ENCODE measurements at regions not wholly inside any gene's neighbourhood (a gene's known extent, or its start where the extent isn't known, plus 50 kb on each side); places are given as distances from the start of the nearest gene placed in this dataset.

DNA sequence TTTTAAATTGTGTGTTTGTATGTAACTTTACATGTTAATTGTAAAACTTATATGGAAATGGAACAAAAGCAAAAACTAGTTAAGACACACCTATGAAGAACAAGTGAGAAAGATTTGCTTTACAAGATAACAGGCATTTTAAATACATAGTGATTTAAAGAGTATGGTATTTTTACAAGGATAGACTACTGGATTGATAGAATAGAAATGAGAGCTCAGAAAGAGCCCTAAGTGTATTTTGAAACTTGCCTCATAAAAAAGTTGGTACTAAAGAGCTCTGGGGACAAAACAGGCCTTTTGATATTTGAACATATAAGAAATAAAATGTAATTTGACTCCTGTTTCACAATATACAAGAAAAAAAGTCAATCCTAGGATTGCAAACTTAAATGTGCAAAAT, 928.4 kb downstream of the REEP3 start:
- TF ChIP-seq, protein P1, sequence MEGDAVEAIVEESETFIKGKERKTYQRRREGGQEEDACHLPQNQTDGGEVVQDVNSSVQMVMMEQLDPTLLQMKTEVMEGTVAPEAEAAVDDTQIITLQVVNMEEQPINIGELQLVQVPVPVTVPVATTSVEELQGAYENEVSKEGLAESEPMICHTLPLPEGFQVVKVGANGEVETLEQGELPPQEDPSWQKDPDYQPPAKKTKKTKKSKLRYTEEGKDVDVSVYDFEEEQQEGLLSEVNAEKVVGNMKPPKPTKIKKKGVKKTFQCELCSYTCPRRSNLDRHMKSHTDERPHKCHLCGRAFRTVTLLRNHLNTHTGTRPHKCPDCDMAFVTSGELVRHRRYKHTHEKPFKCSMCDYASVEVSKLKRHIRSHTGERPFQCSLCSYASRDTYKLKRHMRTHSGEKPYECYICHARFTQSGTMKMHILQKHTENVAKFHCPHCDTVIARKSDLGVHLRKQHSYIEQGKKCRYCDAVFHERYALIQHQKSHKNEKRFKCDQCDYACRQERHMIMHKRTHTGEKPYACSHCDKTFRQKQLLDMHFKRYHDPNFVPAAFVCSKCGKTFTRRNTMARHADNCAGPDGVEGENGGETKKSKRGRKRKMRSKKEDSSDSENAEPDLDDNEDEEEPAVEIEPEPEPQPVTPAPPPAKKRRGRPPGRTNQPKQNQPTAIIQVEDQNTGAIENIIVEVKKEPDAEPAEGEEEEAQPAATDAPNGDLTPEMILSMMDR (IDR thresholded peaks at IDR 0.05), result no peak
- H3K4me1 Mint-ChIP-seq, result peaks cover 3% of the 10 kb centered on the region
- H3K4me3 Mint-ChIP-seq, result no peak overlapping the region
- no peak for DNase-seq
- no peaks in the 10 kb centered on the region for H3K36me3 Mint-ChIP-seq (ENCODE audit: low read depth)
- no peaks in the 10 kb centered on the region for H3K27me3 Mint-ChIP-seq (ENCODE audit: low read depth, poor library complexity)
- H3K9me3 Mint-ChIP-seq, result peaks cover 14% of the 10 kb centered on the region
- H3K27ac Mint-ChIP-seq, result no peak overlapping the region

DNA sequence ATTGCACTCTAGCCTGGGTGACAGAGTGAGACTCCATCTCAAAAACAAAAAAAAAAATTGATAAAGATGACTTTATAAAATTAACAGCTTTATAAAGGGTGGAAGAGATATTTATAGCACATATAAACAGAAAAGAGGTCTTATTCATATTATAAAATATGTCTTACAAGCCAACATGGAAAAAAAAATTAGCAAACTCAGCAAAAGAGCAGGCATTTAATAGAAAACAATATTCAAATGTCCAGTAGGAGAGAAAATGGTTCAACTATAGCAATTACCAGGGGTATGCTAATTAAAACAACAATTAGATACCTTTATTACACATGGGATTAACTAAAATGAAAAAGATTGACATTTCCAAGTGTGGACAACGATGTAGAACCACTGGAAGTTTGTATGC, 929.1 kb downstream of the REEP3 start:
- Mint-ChIP-seq H3K36me3 (ENCODE audit: low read depth) (no peaks in the 10 kb centered on the region), H3K27me3 (ENCODE audit: low read depth, poor library complexity) (no peaks in the 10 kb centered on the region), H3K27ac (peak overlapping the region; percentile 66), H3K9me3 (peaks cover 14% of the 10 kb centered on the region), H3K4me1 (no peaks in the 10 kb centered on the region), H3K4me3 (no peak overlapping the region)
- TF ChIP-seq, protein P1 (IDR thresholded peaks at IDR 0.05), result no peak
- DNase-seq, result no peak

DNA sequence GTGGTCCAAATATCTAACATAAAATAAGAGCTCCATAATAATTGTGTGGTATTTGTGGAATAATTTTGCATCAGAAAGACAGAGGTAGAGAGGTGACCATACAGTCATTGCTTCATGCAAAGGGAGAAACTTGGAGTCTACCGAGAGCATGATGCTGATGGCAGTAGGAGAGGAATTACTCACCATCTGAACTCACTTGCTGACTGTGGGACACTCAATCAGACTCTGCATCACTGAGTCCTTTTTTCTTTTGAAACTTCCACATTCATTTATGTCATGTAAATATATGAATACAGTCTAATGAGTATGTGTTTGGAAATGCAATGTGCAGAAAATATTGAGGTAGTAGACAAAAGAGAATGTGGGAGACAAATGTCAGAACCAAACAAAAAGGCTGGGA, 933.8 kb downstream of the REEP3 start:
- H3K27ac Mint-ChIP-seq, result no peak overlapping the region
- H3K4me3 Mint-ChIP-seq, result no peak overlapping the region
- TF ChIP-seq, protein P1 (IDR thresholded peaks at IDR 0.05), result no peak
- H3K4me1 Mint-ChIP-seq, result no peaks in the 10 kb centered on the region
- H3K9me3 Mint-ChIP-seq, result peaks cover 10% of the 10 kb centered on the region
- no peak for DNase-seq
- H3K36me3 Mint-ChIP-seq (ENCODE audit: low read depth), result no peaks in the 10 kb centered on the region
- no peaks in the 10 kb centered on the region for H3K27me3 Mint-ChIP-seq (ENCODE audit: low read depth, poor library complexity)

DNA sequence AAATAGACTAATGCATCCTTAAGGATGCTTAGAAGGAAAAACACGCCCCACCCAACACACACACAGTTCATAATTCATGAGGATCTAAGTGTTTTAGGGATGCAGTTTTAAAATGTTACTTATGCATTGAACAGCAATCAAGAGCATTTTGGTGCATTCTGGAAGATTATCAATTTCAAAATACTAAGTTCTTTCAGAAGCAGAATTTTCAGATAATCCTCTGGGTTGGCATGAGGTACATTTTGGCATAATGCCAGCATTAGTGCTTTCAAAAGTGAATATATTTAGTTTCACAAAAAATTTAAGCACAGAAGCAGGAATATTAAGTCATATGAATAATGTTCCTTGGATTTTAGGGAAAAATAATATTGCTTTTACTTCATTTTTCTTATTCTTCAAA, 937.1 kb downstream of the REEP3 start:
- Mint-ChIP-seq H3K4me1 (no peaks in the 10 kb centered on the region), H3K9me3 (peaks cover 8% of the 10 kb centered on the region), H3K36me3 (ENCODE audit: low read depth) (peaks cover under 1% of the 10 kb centered on the region), H3K27me3 (ENCODE audit: low read depth, poor library complexity) (peaks cover 2% of the 10 kb centered on the region), H3K27ac (no peak overlapping the region), H3K4me3 (no peak overlapping the region)
- DNase-seq, result no peak
- TF ChIP-seq, protein P1 (IDR thresholded peaks at IDR 0.05), result no peak

DNA sequence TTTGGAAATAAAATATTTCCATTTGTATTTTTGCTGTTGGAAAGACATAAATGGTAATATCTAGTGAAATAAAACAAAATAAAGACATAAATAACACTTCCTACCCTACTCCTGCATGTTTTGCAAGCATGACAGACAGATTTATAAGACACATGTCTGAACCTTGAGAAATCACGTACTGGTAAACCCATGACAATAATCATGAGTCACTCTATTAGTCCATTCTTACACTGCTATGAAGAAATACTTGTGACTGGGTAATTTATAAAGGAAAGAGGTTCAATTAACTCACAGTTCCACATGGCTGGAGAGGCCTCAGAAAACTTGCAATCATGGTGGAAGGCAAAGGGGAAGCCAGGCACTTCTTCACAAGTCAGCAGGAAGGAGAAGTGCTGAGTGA, 942.2 kb downstream of the REEP3 start:
- Mint-ChIP-seq H3K27me3 (ENCODE audit: low read depth, poor library complexity) (peaks cover 2% of the 10 kb centered on the region), H3K4me3 (no peak overlapping the region), H3K36me3 (ENCODE audit: low read depth) (peaks cover 10% of the 10 kb centered on the region), H3K4me1 (no peaks in the 10 kb centered on the region), H3K9me3 (peaks cover 40% of the 10 kb centered on the region), H3K27ac (no peak overlapping the region)
- TF ChIP-seq, protein P1 (IDR thresholded peaks at IDR 0.05), result no peak
- no peak for DNase-seq

DNA sequence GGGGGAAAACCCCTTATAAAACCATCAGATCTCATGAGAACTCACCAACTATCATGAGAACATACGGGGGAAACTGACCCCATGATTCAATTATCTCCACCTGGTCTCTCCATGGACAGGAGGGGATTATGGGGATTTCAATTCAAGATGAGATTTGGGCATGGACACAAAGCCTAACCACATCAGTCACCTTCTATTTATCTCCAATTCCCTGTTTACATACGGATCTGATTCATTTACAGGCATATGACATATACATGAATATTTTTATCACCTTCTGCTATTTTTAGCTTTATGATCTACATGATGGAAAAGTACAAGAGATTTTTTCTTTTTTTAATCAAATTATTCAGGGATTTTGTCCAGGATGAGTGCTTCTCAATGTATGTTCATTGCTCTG, 944.5 kb downstream of the REEP3 start:
- Mint-ChIP-seq H3K4me3 (no peak overlapping the region), H3K27me3 (ENCODE audit: low read depth, poor library complexity) (peaks cover 2% of the 10 kb centered on the region), H3K4me1 (no peaks in the 10 kb centered on the region), H3K9me3 (peaks cover 59% of the 10 kb centered on the region), H3K36me3 (ENCODE audit: low read depth) (peaks cover 16% of the 10 kb centered on the region), H3K27ac (no peak overlapping the region)
- TF ChIP-seq, protein P1 (IDR thresholded peaks at IDR 0.05), result no peak
- no peak for DNase-seq
